GM12878 (cell line): ENCODE measurements at regions not wholly inside any gene's neighbourhood (a gene's known extent, or its start where the extent isn't known, plus 50 kb on each side); places are given as distances from the start of the nearest gene placed in this dataset.

Experiments used
- ATAC-seq: fragments of 200-7000 bp; cut with Tn5 transposase; 3 replicates; pipeline ENCODE4 v1.9.1; 2020; ENCODE audit warnings: mild to moderate bottlenecking, moderate library complexity
- BruUV-seq: library from RNA; stranded (reverse); fragments of 400-500 nt; replicated peaks from 2 replicates; lab custom pipeline; 2021; lab: Mats Ljungman, UMichigan
- CTCF ChIA-PET: fragments of 300-600 bp; sonication (Branson Sonifier 250); formaldehyde crosslinking; extraction: SDS; loops from one replicate; lab custom pipeline; 2021; ENCODE audit warnings: inconsistent platforms; lab: Yijun Ruan, JAX
- POLR2A ChIA-PET: fragments of 350-600 bp; formaldehyde crosslinking; extraction: SDS; loops from one replicate; lab custom pipeline; 2021; ENCODE audit warnings: inconsistent platforms; lab: Charles Lee
- RAD21 ChIA-PET: fragments of 300-600 bp; sonication (Branson Sonifier 250); formaldehyde crosslinking; loops from one replicate; lab custom pipeline; 2023; ENCODE audit warnings: antibody characterized with exemption; ENCODE audit not compliant: unreplicated experiment; lab: Charles Lee
- SMC1A ChIA-PET: fragments of 300-600 bp; sonication (Branson Sonifier 250); formaldehyde crosslinking; loops from one replicate; lab custom pipeline; 2023; ENCODE audit not compliant: unreplicated experiment, uncharacterized antibody; lab: Charles Lee
- DNase-seq: peaks from one replicate; pipeline ENCODE4 v3.0.0-alpha.2; 2011; ENCODE audit warnings: low read depth, low spot score
- FAIRE-seq: peaks from 3 replicates; lab custom pipeline; 2011; peaks lifted over from hg19 to GRCh38; lab: Jason Lieb, UNC
- H2AFZ ChIP-seq: 2 replicates; pipeline ENCODE4 v1.6.0; 2011; ENCODE audit warnings: low read depth, low read length, control low read depth; ENCODE audit not compliant: control insufficient read depth
- H3K27ac ChIP-seq: 2 replicates; pipeline ENCODE4 v1.5.1; 2011; ENCODE audit warnings: control low read depth; ENCODE audit not compliant: control insufficient read depth, insufficient read depth
- H3K27me3 ChIP-seq, 2 experiments: replicated peaks in 1 of 2; 2 replicates each; pipeline versions ENCODE4 v1.6.0 to v1.6.1; 2011; ENCODE audit warnings: low read length in 1 of 2; ENCODE audit not compliant: control insufficient read depth in 2 of 2, insufficient read depth in 2 of 2
- H3K36me3 ChIP-seq, 2 experiments: 2 replicates each; pipeline ENCODE4 v1.5.1; 2011; ENCODE audit warnings: low read length in 1 of 2; ENCODE audit not compliant: control insufficient read depth in 2 of 2, insufficient read depth in 2 of 2
- H3K4me1 ChIP-seq: 2 replicates; pipeline ENCODE4 v1.6.1; 2011; ENCODE audit warnings: mild to moderate bottlenecking, low read length, moderate library complexity, mixed read lengths; ENCODE audit not compliant: control insufficient read depth, insufficient read depth
- H3K4me2 ChIP-seq: 2 replicates; pipeline ENCODE4 v1.6.0; 2011; ENCODE audit warnings: control low read depth; ENCODE audit not compliant: control insufficient read depth, insufficient read depth
- H3K4me3 ChIP-seq: fragments of 200-600 bp; sonication (generic); 2 replicates; pipeline ENCODE4 v1.5.1; 2016
- H3K79me2 ChIP-seq: 2 replicates; pipeline ENCODE4 v1.6.0; 2011; ENCODE audit warnings: low read length; ENCODE audit not compliant: control insufficient read depth, insufficient read depth
- H3K9ac ChIP-seq: 2 replicates; pipeline ENCODE4 v1.8.0; 2011; ENCODE audit warnings: low read length, control low read depth, mixed read lengths; ENCODE audit not compliant: control insufficient read depth, insufficient read depth
- H3K9me3 ChIP-seq: replicated peaks from 3 replicates; pipeline ENCODE4 v1.5.1; 2011; ENCODE audit warnings: mild to moderate bottlenecking, low read length; ENCODE audit not compliant: control insufficient read depth, insufficient read depth
- H4K20me1 ChIP-seq: 2 replicates; pipeline ENCODE4 v1.6.0; 2011; ENCODE audit not compliant: control insufficient read depth, insufficient read depth
- CHD4 ChIP-seq: fragments of 200-600 bp; sonication (generic); IDR thresholded peaks from 2 replicates; pipeline ENCODE4 v1.6.1; 2016; ENCODE audit warnings: mild to moderate bottlenecking
- ETV6 ChIP-seq, 2 experiments: fragments of 450-650 bp in 1 of 2; IDR thresholded peaks in 1 of 2; conservative IDR thresholded peaks in 1 of 2; 2 replicates each; pipeline ENCODE4 v1.6.1; 2014; ENCODE audit warnings: antibody characterized with exemption in 1 of 2, borderline replicate concordance in 1 of 2, low read depth in 1 of 2, mild to moderate bottlenecking in 1 of 2, moderate library complexity in 1 of 2
- FOXK2 ChIP-seq: fragments of 450-650 bp; IDR thresholded peaks from 2 replicates; pipeline ENCODE4 v1.6.1; 2017; ENCODE audit warnings: mild to moderate bottlenecking, moderate library complexity
- JUND ChIP-seq: IDR thresholded peaks from 2 replicates; pipeline ENCODE4 v1.6.1; 2012; ENCODE audit warnings: low read depth, mild to moderate bottlenecking, low read length, improper control_type of control experiment, moderate library complexity
- KDM1A ChIP-seq: fragments of 200-600 bp; sonication (generic); IDR thresholded peaks from 2 replicates; pipeline ENCODE4 v1.6.1; 2016; ENCODE audit warnings: borderline replicate concordance
- NR2C2 ChIP-seq: IDR thresholded peaks from 2 replicates; pipeline ENCODE4 v1.6.1; 2011; ENCODE audit warnings: borderline replicate concordance, low read depth; ENCODE audit not compliant: control insufficient read depth, insufficient read length
- SREBF1 ChIP-seq: IDR thresholded peaks from 2 replicates; pipeline ENCODE4 v1.6.1; 2012; ENCODE audit warnings: mild to moderate bottlenecking, low read length
- STAT1 ChIP-seq: fragments of 450-650 bp; conservative IDR thresholded peaks from 2 replicates; pipeline ENCODE4 v1.6.1; 2014; ENCODE audit warnings: antibody characterized with exemption, mild to moderate bottlenecking
- TBL1XR1 ChIP-seq: IDR thresholded peaks from 2 replicates; pipeline ENCODE4 v1.6.1; 2012; ENCODE audit warnings: low read depth, low read length, improper control_type of control experiment
- TCF12 ChIP-seq: IDR thresholded peaks from 2 replicates; pipeline ENCODE4 v1.6.1; 2011; ENCODE audit warnings: low read depth, mild to moderate bottlenecking, low read length
- ZNF24 ChIP-seq: fragments of 450-650 bp; IDR thresholded peaks from 2 replicates; pipeline ENCODE4 v1.6.1; 2017; ENCODE audit warnings: antibody characterized with exemption, mild to moderate bottlenecking
- WGBS: methylation state at CpG from one replicate; pipeline ENCODE4 v1.1.6; 2016; ENCODE audit warnings: low lambda C conversion rate; ENCODE audit not compliant: insufficient replicate concordance, insufficient coverage; ENCODE audit errors: missing lambda C conversion rate; 5-methylcytosine and 5-hydroxymethylcytosine counted together
- in situ Hi-C: fragments of 300-500 bp; cut with MboI; formaldehyde crosslinking; loops from 9 replicates; pipeline ENCODE4 v1.14.3; 2018; ENCODE audit warnings: mixed read lengths
- intact Hi-C: fragments of 100-400 bp; cut with micrococcal nuclease; formaldehyde crosslinking; loops from one replicate; pipeline ENCODE4 v1.14.2; 2022; ENCODE audit not compliant: unreplicated experiment
- TF ChIP-seq, protein P1 (sequence below): fragments of 450-650 bp; IDR thresholded peaks from 2 replicates; pipeline ENCODE4 v1.6.1; 2017; ENCODE audit warnings: borderline replicate concordance

DNA sequence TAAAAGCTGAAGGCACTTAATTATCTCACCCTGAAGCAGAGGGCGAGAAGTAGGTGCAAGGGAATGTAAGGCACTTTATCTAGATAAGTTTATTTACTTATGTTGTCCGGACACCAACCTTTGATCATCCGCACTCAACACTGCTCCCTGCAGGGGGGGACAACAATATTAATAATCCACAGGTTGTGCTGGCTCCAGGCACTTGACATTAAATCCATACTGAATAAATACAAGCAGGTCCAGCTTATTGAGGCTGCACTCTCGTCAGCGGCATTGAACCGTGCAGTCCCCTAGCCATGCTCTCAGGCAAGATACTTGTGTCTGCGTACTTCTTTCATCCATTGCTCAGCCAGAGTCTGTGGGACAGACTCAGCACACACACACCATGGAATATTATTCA is 374.5 kb upstream of the NBEA start:
- Histone ChIP-seq H3K79me2 (no peaks in the 10 kb centered on the region), H3K27me3 (no peaks in the 10 kb centered on the region), H2AFZ (no peak overlapping the region), H3K4me2 (no peak overlapping the region), H3K4me1 (no peaks in the 10 kb centered on the region), H4K20me1 (no peaks in the 10 kb centered on the region), H3K9ac (no peak overlapping the region), H3K4me3 (no peak overlapping the region), H3K36me3 (no peaks in the 10 kb centered on the region), H3K9me3 (no peaks in the 10 kb centered on the region), H3K27ac (no peak overlapping the region)
- CTCF ChIA-PET: no interaction called here
- intact Hi-C loops (no loop called here), in situ Hi-C loops (no loop called here)
- SMC1A ChIA-PET: no interaction called here
- FAIRE-seq: no peak
- RAD21 ChIA-PET: no interaction called here
- no peak for ATAC-seq
- TF ChIP-seq ZNF24: no peak
- no peak for TF ChIP-seq FOXK2
- no peak for TF ChIP-seq NR2C2
- TF ChIP-seq KDM1A: no peak
- DNase-seq: no peak
- WGBS: 64% methylated on average over 7 of the region's 7 CpGs
- no TSS peak for BruUV-seq
- POLR2A ChIA-PET: no interaction called here

DNA sequence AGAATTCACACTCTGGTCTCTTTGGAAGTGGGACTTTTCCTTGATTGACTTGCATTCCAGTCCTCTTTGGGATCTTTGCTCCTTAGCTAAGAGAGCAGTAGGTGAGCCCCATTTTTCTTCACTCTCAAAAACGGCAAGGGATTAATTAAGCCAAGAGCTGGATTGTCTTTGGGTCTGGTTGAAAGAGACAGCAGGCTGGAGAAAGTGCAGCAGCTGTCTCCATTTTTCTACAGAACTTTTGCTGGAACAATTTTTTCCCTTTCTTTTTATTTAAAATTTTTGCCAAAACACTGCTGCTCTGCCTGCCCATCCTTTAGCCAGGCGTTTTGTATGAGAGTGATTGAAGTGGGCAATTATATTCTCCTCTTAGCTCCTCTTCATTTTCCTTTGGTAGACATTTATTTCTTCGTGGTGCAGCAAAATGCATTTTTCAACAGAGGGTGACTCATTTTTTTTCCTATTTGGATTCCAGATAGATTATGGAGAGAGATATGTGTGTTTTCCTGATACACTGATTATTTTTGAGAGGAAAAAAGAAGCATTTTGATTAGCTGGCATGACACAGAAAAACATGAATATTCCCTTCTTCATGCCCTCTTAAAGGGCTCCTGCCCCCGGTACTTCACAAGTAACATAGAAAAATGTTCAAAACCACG is 371.2 kb upstream of the NBEA start:
- no peak for TF ChIP-seq JUND
- TF ChIP-seq CHD4: no peak
- no peak for TF ChIP-seq SREBF1
- no peak for TF ChIP-seq TBL1XR1
- TF ChIP-seq, protein P1, sequence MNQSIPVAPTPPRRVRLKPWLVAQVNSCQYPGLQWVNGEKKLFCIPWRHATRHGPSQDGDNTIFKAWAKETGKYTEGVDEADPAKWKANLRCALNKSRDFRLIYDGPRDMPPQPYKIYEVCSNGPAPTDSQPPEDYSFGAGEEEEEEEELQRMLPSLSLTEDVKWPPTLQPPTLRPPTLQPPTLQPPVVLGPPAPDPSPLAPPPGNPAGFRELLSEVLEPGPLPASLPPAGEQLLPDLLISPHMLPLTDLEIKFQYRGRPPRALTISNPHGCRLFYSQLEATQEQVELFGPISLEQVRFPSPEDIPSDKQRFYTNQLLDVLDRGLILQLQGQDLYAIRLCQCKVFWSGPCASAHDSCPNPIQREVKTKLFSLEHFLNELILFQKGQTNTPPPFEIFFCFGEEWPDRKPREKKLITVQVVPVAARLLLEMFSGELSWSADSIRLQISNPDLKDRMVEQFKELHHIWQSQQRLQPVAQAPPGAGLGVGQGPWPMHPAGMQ: no peak
- TF ChIP-seq ETV6 (conservative IDR thresholded peaks at IDR 0.05 in 1 of 2, IDR thresholded peaks at IDR 0.05 in 1 of 2; ENCODE audit: borderline replicate concordance in 1 of 2, low read depth in 1 of 2): no peak
- TF ChIP-seq KDM1A: no peak
- TF ChIP-seq STAT1: no peak
- TF ChIP-seq TCF12: no peak
- 7% methylated on average over 5 of the region's 5 CpGs for WGBS
- Histone ChIP-seq H3K4me1 (no peaks in the 10 kb centered on the region), H3K27me3 (no peaks in the 10 kb centered on the region), H2AFZ (no peak overlapping the region), H3K27ac (no peak overlapping the region), H3K4me3 (no peak overlapping the region), H3K9me3 (no peaks in the 10 kb centered on the region), H3K79me2 (no peaks in the 10 kb centered on the region), H3K36me3 (no peaks in the 10 kb centered on the region), H3K9ac (no peak overlapping the region), H3K4me2 (no peak overlapping the region), H4K20me1 (no peaks in the 10 kb centered on the region)
- RAD21 ChIA-PET: no interaction called here
- ATAC-seq (no peak), FAIRE-seq (no peak), DNase-seq (no peak)
- SMC1A ChIA-PET: no interaction called here
- in situ Hi-C loops (no loop called here), intact Hi-C loops (no loop called here)
- CTCF ChIA-PET: interaction anchor here (0.6 kb wide), 1 partner anchor 90 kb away, joined by 3 read pairs; no protein-coding TSS in a partner anchor
- POLR2A ChIA-PET: no interaction called here
- no TSS peak for BruUV-seq
